Left ventricle myocardium inferior (tissue), 1 donor: ENCODE measurements at regions not wholly inside any gene's neighbourhood (a gene's known extent, or its start where the extent isn't known, plus 50 kb on each side); places are given as distances from the start of the nearest gene placed in this dataset.

ENCODE experiments used
- DNase-seq: peaks from one replicate; pipeline ENCODE4 v3.0.0-alpha.2; 2020
- H3K27ac ChIP-seq: fragments of 200-600 bp; replicated peaks from 2 replicates; pipeline ENCODE4 v1.8.0; 2021
- H3K27me3 ChIP-seq: fragments of 200-600 bp; 2 replicates; pipeline ENCODE4 v1.8.0; 2021; ENCODE audit warnings: low read depth
- H3K36me3 ChIP-seq: fragments of 200-600 bp; 2 replicates; pipeline ENCODE4 v1.8.0; 2021
- H3K4me1 ChIP-seq: fragments of 200-600 bp; 2 replicates; pipeline ENCODE4 v1.8.0; 2021
- H3K4me3 ChIP-seq: fragments of 200-600 bp; 2 replicates; pipeline ENCODE4 v1.8.0; 2021; ENCODE audit warnings: mild to moderate bottlenecking, moderate library complexity
- H3K9me3 ChIP-seq: fragments of 200-600 bp; replicated peaks from 2 replicates; pipeline ENCODE4 v1.8.0; 2021
- intact Hi-C: fragments of 100-400 bp; cut with micrococcal nuclease; formaldehyde crosslinking; loops from one replicate; pipeline ENCODE4 v1.11.0; 2022
- TF ChIP-seq, protein P1 (sequence below): fragments of 200-600 bp; IDR thresholded peaks from 2 replicates; pipeline ENCODE4 v1.8.0; 2021; ENCODE audit warnings: antibody characterized with exemption, mild to moderate bottlenecking, borderline replicate concordance
- donor health status: DM: no; HTN: yes; CAD: no; lungs with severe emphysema.

DNA sequence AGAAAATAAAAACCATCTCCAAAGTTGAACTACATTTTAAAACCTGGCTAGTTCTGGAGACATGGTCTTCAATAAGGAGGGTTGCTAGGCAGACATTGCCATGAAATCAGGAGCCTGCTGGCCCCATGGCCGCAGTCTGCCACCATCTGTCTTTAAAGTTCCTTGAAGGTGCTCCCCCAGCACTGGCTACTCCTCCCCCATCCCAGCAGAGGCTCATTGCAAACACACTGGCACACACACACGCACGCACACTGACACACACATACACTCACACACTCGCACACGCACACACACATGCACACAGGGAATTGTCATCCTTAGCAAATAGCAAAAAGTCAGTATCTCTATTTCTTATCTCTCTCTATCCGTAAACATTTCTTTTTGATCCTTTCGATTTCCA lies 68.4 kb downstream of the ZIC5 start:
- Histone ChIP-seq H3K27ac (no peak overlapping the region), H3K4me1 (no peaks in the 10 kb centered on the region), H3K4me3 (no peak overlapping the region), H3K36me3 (no peaks in the 10 kb centered on the region), H3K27me3 (peaks cover 98% of the 10 kb centered on the region), H3K9me3 (no peaks in the 10 kb centered on the region)
- intact Hi-C loops = no loop called here
- no peak for DNase-seq
- TF ChIP-seq, protein P1, sequence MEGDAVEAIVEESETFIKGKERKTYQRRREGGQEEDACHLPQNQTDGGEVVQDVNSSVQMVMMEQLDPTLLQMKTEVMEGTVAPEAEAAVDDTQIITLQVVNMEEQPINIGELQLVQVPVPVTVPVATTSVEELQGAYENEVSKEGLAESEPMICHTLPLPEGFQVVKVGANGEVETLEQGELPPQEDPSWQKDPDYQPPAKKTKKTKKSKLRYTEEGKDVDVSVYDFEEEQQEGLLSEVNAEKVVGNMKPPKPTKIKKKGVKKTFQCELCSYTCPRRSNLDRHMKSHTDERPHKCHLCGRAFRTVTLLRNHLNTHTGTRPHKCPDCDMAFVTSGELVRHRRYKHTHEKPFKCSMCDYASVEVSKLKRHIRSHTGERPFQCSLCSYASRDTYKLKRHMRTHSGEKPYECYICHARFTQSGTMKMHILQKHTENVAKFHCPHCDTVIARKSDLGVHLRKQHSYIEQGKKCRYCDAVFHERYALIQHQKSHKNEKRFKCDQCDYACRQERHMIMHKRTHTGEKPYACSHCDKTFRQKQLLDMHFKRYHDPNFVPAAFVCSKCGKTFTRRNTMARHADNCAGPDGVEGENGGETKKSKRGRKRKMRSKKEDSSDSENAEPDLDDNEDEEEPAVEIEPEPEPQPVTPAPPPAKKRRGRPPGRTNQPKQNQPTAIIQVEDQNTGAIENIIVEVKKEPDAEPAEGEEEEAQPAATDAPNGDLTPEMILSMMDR = no peak

DNA sequence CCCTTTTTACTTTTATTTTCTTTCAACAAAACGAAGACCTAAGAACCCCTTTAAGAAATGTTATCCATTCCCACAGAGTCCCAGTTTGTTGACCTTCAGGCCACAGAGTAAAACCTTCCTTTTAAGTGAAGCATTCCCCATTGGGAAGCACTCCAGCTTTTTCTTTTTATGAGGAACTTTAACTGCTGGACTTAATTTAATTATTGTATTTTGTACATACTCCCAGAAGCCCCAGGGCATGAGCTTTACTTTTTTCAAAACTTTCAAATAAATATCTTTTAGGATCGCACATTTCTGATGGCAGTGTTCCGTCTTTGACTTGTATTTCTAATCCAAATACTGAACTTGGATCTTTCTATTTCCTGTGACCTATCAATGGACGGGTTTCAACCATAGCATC lies 68.9 kb downstream of the ZIC5 start:
- intact Hi-C loops = no loop called here
- H3K9me3 ChIP-seq = no peaks in the 10 kb centered on the region
- TF ChIP-seq, protein P1 = no peak
- no peak for DNase-seq
- H3K4me3 ChIP-seq = no peak overlapping the region
- peaks cover 98% of the 10 kb centered on the region for H3K27me3 ChIP-seq
- H3K27ac ChIP-seq = no peak overlapping the region
- H3K4me1 ChIP-seq = no peaks in the 10 kb centered on the region
- no peaks in the 10 kb centered on the region for H3K36me3 ChIP-seq

DNA sequence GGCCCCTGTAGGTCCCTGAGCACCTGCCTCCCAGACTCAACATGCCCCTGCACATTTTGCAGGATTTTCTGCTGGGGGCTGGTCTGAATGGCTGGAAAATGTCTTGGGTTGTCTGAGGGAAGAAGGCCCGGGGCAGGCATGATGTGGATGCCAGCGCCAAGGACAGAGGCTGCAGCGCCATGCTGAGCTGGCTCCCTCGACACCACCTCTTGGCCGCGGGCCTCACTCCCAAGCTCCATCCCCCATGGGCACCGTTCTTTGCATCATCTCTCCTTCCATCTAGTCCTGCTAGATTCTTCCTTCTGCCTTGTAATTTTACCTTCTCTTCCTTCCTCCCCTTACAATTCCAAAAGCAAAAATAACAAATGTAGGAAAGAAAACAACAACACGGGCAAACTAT lies 70.6 kb downstream of the ZIC5 start:
- DNase-seq = no peak
- Histone ChIP-seq H3K36me3 (no peaks in the 10 kb centered on the region), H3K4me1 (no peaks in the 10 kb centered on the region), H3K27ac (no peak overlapping the region), H3K9me3 (no peaks in the 10 kb centered on the region), H3K27me3 (peaks cover 98% of the 10 kb centered on the region), H3K4me3 (no peak overlapping the region)
- TF ChIP-seq, protein P1 = no peak
- intact Hi-C loops = no loop called here

DNA sequence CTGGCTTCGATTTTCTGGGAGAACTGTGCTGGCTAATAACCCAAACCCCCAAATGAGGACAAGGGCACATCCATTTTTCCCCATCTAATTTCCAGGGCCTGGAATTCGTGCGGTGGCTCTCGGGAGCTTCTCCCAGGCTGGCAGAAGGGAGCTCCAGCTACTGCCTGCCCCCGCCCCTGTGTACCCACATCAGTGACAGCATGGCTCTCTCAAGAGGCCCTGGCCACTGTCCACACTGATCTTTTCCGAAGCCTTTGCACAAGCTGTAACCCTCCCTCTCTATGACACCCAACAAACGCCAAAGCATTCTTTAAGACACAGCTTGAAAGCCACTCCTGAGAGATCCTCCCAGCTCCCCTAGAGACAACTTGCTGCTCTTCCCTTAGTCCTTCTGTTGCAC lies 73.1 kb downstream of the ZIC5 start:
- peaks cover 98% of the 10 kb centered on the region for H3K27me3 ChIP-seq
- intact Hi-C loops = loop anchor here (10.0 kb wide), 1 partner anchor 336 kb away; no protein-coding TSS in a partner anchor
- H3K36me3 ChIP-seq = no peaks in the 10 kb centered on the region
- TF ChIP-seq, protein P1 = no peak
- peaks cover 8% of the 10 kb centered on the region for H3K4me1 ChIP-seq
- no peaks in the 10 kb centered on the region for H3K9me3 ChIP-seq
- DNase-seq = no peak
- no peak overlapping the region for H3K4me3 ChIP-seq
- no peak overlapping the region for H3K27ac ChIP-seq

DNA sequence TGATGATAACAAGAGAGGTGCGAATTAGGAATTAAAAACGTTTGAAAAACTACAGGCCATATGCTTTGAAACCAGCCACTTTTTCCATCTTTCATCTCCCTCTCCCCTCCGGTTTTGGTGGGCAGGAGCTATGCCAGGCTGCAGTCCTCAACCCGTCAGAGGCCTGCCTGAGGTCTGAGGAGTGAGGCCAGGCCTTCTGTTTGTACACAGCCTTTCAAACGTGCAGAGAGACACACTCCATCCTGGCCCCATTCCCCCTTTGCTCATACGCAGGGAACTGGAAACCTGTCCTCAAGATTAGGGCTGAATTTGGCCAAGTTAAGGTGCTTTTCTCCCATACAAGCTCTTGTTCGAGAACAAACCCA lies 74.5 kb downstream of the ZIC5 start:
- TF ChIP-seq, protein P1 = no peak
- H3K36me3 ChIP-seq = no peaks in the 10 kb centered on the region
- H3K4me1 ChIP-seq = peaks cover 8% of the 10 kb centered on the region
- intact Hi-C loops = loop anchor here (10.0 kb wide), 1 partner anchor 338 kb away; no protein-coding TSS in a partner anchor
- H3K4me3 ChIP-seq = no peak overlapping the region
- no peak for DNase-seq
- H3K27ac ChIP-seq = no peak overlapping the region
- H3K9me3 ChIP-seq = no peaks in the 10 kb centered on the region
- peaks cover 90% of the 10 kb centered on the region for H3K27me3 ChIP-seq
